ENCODE measurements at regions not wholly inside any gene's neighbourhood (a gene's known extent, or its start where the extent isn't known, plus 50 kb on each side); places are given as distances from the start of the nearest gene placed in this dataset.
"Not testable (repeated sequence)": the region's sequence is repeated elsewhere in the genome, so short reads cannot be mapped to it uniquely, and the experiment has no call there.

GRCh38 chr10:9951481-9952257 is 1066.0 kb upstream of the CELF2 start:
- Histone ChIP-seq H3K27ac (ENCODE audit: low read length) (no peak overlapping the region), H3K4me1 (ENCODE audit: control insufficient read depth, insufficient read depth, low read length) (no peaks in the 10 kb centered on the region), H3K27me3 (ENCODE audit: control insufficient read depth, insufficient read depth, low read length) (no peaks in the 10 kb centered on the region), H3K4me3 (ENCODE audit: low read length) (no peak overlapping the region), H3K9me3 (ENCODE audit: control insufficient read depth, insufficient read depth, low read length) (no peaks in the 10 kb centered on the region), H3K36me3 (ENCODE audit: control insufficient read depth, insufficient read depth, low read length) (no peaks in the 10 kb centered on the region)
- no peak for DNase-seq (ENCODE audit: low read depth, low spot score)
- no CpG with 5 or more reads among the region's 1 CpG for WGBS (ENCODE audit: insufficient coverage, insufficient read length)

- WGBS (ENCODE audit: insufficient coverage, insufficient read length) = no CpG with 5 or more reads among the region's 1 CpG
- H3K4me3 ChIP-seq (ENCODE audit: low read length) = no peak overlapping the region
- H3K4me1 ChIP-seq (ENCODE audit: control insufficient read depth, insufficient read depth, low read length) = no peaks in the 10 kb centered on the region
- DNase-seq (ENCODE audit: low read depth, low spot score) = no peak
- H3K9me3 ChIP-seq (ENCODE audit: control insufficient read depth, insufficient read depth, low read length) = no peaks in the 10 kb centered on the region
- H3K27ac ChIP-seq (ENCODE audit: low read length) = no peak overlapping the region
- no peaks in the 10 kb centered on the region for H3K27me3 ChIP-seq (ENCODE audit: control insufficient read depth, insufficient read depth, low read length)
- no peaks in the 10 kb centered on the region for H3K36me3 ChIP-seq (ENCODE audit: control insufficient read depth, insufficient read depth, low read length)
Observed at GRCh38 chr10:9957351-9957750, 1060.3 kb upstream of the CELF2 start.

- not testable (repeated sequence) for H3K27me3 ChIP-seq (ENCODE audit: control insufficient read depth, insufficient read depth, low read length); H3K4me3 ChIP-seq (ENCODE audit: low read length)
Observed at GRCh38 chr10:9957876-9958275, 1059.8 kb upstream of the CELF2 start.

GRCh38 chr10:9965341-9965740 is 1052.3 kb upstream of the CELF2 start:
- no CpG with 5 or more reads among the region's 2 CpGs for WGBS (ENCODE audit: insufficient coverage, insufficient read length)
- no peaks in the 10 kb centered on the region for H3K27me3 ChIP-seq (ENCODE audit: control insufficient read depth, insufficient read depth, low read length)
- H3K27ac ChIP-seq (ENCODE audit: low read length) = no peak overlapping the region
- H3K4me3 ChIP-seq (ENCODE audit: low read length) = no peak overlapping the region
- H3K9me3 ChIP-seq (ENCODE audit: control insufficient read depth, insufficient read depth, low read length) = no peaks in the 10 kb centered on the region
- no peaks in the 10 kb centered on the region for H3K36me3 ChIP-seq (ENCODE audit: control insufficient read depth, insufficient read depth, low read length)
- no peaks in the 10 kb centered on the region for H3K4me1 ChIP-seq (ENCODE audit: control insufficient read depth, insufficient read depth, low read length)
- DNase-seq (ENCODE audit: low read depth, low spot score) = no peak

More at GRCh38 chr10:9957876-9958275, 1059.8 kb upstream of the CELF2 start:
- not testable (repeated sequence) for H3K4me1 ChIP-seq (ENCODE audit: control insufficient read depth, insufficient read depth, low read length); H3K27ac ChIP-seq (ENCODE audit: low read length); H3K9me3 ChIP-seq (ENCODE audit: control insufficient read depth, insufficient read depth, low read length); DNase-seq (ENCODE audit: low read depth, low spot score); H3K36me3 ChIP-seq (ENCODE audit: control insufficient read depth, insufficient read depth, low read length)
- no CpG with 5 or more reads among the region's 6 CpGs for WGBS (ENCODE audit: insufficient coverage, insufficient read length)

DNA sequence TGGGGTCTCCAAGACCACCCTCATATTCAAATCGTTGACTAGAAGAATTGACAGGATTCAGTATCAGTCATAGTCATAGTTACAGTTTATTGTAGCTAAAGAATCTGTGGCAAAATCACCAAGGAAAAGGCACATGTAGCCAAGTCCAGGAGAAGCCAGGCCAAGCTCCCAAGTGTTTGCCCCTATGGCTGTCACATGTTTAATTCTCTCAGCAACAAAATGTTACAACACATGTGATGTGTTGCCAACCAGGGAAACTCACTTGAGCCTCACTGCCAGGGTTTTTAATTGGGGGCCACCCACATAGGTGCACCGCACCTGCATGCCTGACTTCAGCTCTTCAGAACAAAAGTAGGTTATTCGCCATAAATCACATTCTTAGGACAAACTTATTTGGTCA is 1030.9 kb upstream of the CELF2 start:
- H3K9me3 ChIP-seq (ENCODE audit: control insufficient read depth, insufficient read depth, low read length) = no peaks in the 10 kb centered on the region
- WGBS (ENCODE audit: insufficient coverage, insufficient read length) = no CpG with 5 or more reads among the region's 3 CpGs
- H3K36me3 ChIP-seq (ENCODE audit: control insufficient read depth, insufficient read depth, low read length) = no peaks in the 10 kb centered on the region
- DNase-seq (ENCODE audit: low read depth, low spot score) = no peak
- no peaks in the 10 kb centered on the region for H3K27me3 ChIP-seq (ENCODE audit: control insufficient read depth, insufficient read depth, low read length)
- H3K27ac ChIP-seq (ENCODE audit: low read length) = no peak overlapping the region
- H3K4me1 ChIP-seq (ENCODE audit: control insufficient read depth, insufficient read depth, low read length) = no peaks in the 10 kb centered on the region
- H3K4me3 ChIP-seq (ENCODE audit: low read length) = no peak overlapping the region

- DNase-seq (ENCODE audit: low read depth, low spot score) = no peak
- Histone ChIP-seq H3K27me3 (ENCODE audit: control insufficient read depth, insufficient read depth, low read length) (no peaks in the 10 kb centered on the region), H3K4me1 (ENCODE audit: control insufficient read depth, insufficient read depth, low read length) (no peaks in the 10 kb centered on the region), H3K36me3 (ENCODE audit: control insufficient read depth, insufficient read depth, low read length) (no peaks in the 10 kb centered on the region), H3K4me3 (ENCODE audit: low read length) (no peak overlapping the region), H3K9me3 (ENCODE audit: control insufficient read depth, insufficient read depth, low read length) (no peaks in the 10 kb centered on the region), H3K27ac (ENCODE audit: low read length) (no peak overlapping the region)
- no CpG with 5 or more reads among the region's 5 CpGs for WGBS (ENCODE audit: insufficient coverage, insufficient read length)
Observed at GRCh38 chr10:9987197-9987596, 1030.5 kb upstream of the CELF2 start.

DNA sequence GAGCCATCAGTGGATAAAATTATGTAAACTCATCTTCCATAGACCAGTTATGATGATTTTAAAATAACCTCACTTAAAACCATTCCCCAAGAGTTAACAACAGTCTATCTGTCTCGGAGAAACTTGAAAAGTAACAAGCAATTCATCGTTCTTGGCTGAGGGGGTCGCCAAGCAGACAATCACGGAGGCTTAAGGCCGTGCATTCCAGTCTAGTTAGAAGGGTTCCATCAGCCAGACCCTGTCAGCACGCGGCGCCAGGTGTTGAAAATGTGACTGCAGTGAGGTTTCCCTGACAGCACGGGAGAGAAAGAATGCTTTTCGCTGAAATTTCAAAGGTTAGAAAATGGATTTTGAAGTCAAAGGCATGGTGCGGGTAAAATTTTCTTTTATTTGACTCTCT is 1025.0 kb upstream of the CELF2 start:
- DNase-seq (ENCODE audit: low read depth, low spot score) = no peak
- no peaks in the 10 kb centered on the region for H3K9me3 ChIP-seq (ENCODE audit: control insufficient read depth, insufficient read depth, low read length)
- H3K36me3 ChIP-seq (ENCODE audit: control insufficient read depth, insufficient read depth, low read length) = no peaks in the 10 kb centered on the region
- no CpG with 5 or more reads among the region's 11 CpGs for WGBS (ENCODE audit: insufficient coverage, insufficient read length)
- no peak overlapping the region for H3K4me3 ChIP-seq (ENCODE audit: low read length)
- no peaks in the 10 kb centered on the region for H3K4me1 ChIP-seq (ENCODE audit: control insufficient read depth, insufficient read depth, low read length)
- no peak overlapping the region for H3K27ac ChIP-seq (ENCODE audit: low read length)
- no peaks in the 10 kb centered on the region for H3K27me3 ChIP-seq (ENCODE audit: control insufficient read depth, insufficient read depth, low read length)

DNA sequence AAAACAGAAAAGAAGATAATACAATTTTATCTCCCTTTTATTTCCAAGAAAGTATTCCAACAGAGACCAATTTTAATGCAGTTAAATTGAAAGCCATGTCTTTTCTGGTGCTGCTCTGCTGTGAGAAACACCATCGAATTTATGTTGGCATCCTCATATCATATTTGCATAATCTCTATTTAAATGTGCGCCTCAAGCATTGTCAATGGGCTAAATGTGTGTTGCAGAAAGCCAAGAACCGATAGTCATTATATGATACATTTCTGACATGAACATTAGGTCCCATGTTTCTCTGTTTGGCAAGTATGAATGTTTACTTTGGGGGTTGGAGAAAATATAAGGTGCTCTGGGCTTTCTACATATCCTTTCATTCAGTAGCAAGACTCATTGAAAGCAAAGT is 1023.5 kb upstream of the CELF2 start:
- Histone ChIP-seq H3K27me3 (ENCODE audit: control insufficient read depth, insufficient read depth, low read length) (no peaks in the 10 kb centered on the region), H3K4me1 (ENCODE audit: control insufficient read depth, insufficient read depth, low read length) (no peaks in the 10 kb centered on the region), H3K9me3 (ENCODE audit: control insufficient read depth, insufficient read depth, low read length) (no peaks in the 10 kb centered on the region), H3K4me3 (ENCODE audit: low read length) (no peak overlapping the region), H3K36me3 (ENCODE audit: control insufficient read depth, insufficient read depth, low read length) (no peaks in the 10 kb centered on the region), H3K27ac (ENCODE audit: low read length) (no peak overlapping the region)
- no peak for DNase-seq (ENCODE audit: low read depth, low spot score)
- WGBS (ENCODE audit: insufficient coverage, insufficient read length) = no CpG with 5 or more reads among the region's 3 CpGs

GRCh38 chr10:9999627-10000026 is 1018.0 kb upstream of the CELF2 start:
- no peak for DNase-seq (ENCODE audit: low read depth, low spot score)
- no peak overlapping the region for H3K27ac ChIP-seq (ENCODE audit: low read length)
- no peak overlapping the region for H3K4me3 ChIP-seq (ENCODE audit: low read length)
- H3K9me3 ChIP-seq (ENCODE audit: control insufficient read depth, insufficient read depth, low read length) = no peaks in the 10 kb centered on the region
- no CpG with 5 or more reads among the region's 5 CpGs for WGBS (ENCODE audit: insufficient coverage, insufficient read length)
- no peaks in the 10 kb centered on the region for H3K27me3 ChIP-seq (ENCODE audit: control insufficient read depth, insufficient read depth, low read length)
- H3K4me1 ChIP-seq (ENCODE audit: control insufficient read depth, insufficient read depth, low read length) = no peaks in the 10 kb centered on the region
- H3K36me3 ChIP-seq (ENCODE audit: control insufficient read depth, insufficient read depth, low read length) = no peaks in the 10 kb centered on the region

GRCh38 chr10:10007957-10008356 is 1009.7 kb upstream of the CELF2 start:
- Histone ChIP-seq H3K4me3 (ENCODE audit: low read length) (no peak overlapping the region), H3K27ac (ENCODE audit: low read length) (no peak overlapping the region), H3K4me1 (ENCODE audit: control insufficient read depth, insufficient read depth, low read length) (0 out of 2 replicates have a peak, but pooled peaks cover 2% of the 10 kb centered on the region), H3K36me3 (ENCODE audit: control insufficient read depth, insufficient read depth, low read length) (no peaks in the 10 kb centered on the region), H3K9me3 (ENCODE audit: control insufficient read depth, insufficient read depth, low read length) (no peaks in the 10 kb centered on the region), H3K27me3 (ENCODE audit: control insufficient read depth, insufficient read depth, low read length) (no peaks in the 10 kb centered on the region)
- WGBS (ENCODE audit: insufficient coverage, insufficient read length) = no CpG with 5 or more reads among the region's 6 CpGs
- no peak for DNase-seq (ENCODE audit: low read depth, low spot score)

DNA sequence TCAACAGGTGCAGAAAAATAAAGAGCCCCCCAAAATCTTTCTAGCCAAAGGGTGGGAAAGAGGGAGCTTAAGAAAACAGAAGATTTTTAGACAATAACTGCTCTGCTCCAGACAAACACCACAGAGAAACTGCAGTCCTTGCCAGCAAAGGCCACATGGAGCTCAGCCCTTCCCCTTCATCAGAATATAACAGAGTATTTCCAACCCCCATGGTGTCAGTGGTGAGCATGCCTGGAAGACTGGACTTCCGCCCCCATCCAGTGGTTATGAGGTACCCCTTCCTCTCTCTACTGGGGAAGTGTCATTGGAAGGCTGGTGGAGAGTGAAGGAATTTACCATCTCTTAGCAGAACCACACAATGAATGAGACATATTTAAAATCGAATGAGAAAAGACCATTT is 1007.3 kb upstream of the CELF2 start:
- H3K4me1 ChIP-seq (ENCODE audit: control insufficient read depth, insufficient read depth, low read length) = 0 out of 2 replicates have a peak, but pooled peaks cover 2% of the 10 kb centered on the region
- no peak overlapping the region for H3K4me3 ChIP-seq (ENCODE audit: low read length)
- no peaks in the 10 kb centered on the region for H3K27me3 ChIP-seq (ENCODE audit: control insufficient read depth, insufficient read depth, low read length)
- H3K27ac ChIP-seq (ENCODE audit: low read length) = no peak overlapping the region
- no peak for DNase-seq (ENCODE audit: low read depth, low spot score)
- no peaks in the 10 kb centered on the region for H3K36me3 ChIP-seq (ENCODE audit: control insufficient read depth, insufficient read depth, low read length)
- H3K9me3 ChIP-seq (ENCODE audit: control insufficient read depth, insufficient read depth, low read length) = no peaks in the 10 kb centered on the region
- no CpG with 5 or more reads among the region's 2 CpGs for WGBS (ENCODE audit: insufficient coverage, insufficient read length)

Data from iPS DF 6.9 (cell line).